HG02678 (cell line): ENCODE measurements at regions not wholly inside any gene's neighbourhood (a gene's known extent, or its start where the extent isn't known, plus 50 kb on each side); places are given as distances from the start of the nearest gene placed in this dataset.

Experiments
- ATAC-seq: cut with Tn5 transposase; IDR thresholded peaks from one replicate; pipeline ENCODE4 v1.9.1; 2021; ENCODE audit warnings: mild to moderate bottlenecking, moderate library complexity; ENCODE audit not compliant: unreplicated experiment

DNA sequence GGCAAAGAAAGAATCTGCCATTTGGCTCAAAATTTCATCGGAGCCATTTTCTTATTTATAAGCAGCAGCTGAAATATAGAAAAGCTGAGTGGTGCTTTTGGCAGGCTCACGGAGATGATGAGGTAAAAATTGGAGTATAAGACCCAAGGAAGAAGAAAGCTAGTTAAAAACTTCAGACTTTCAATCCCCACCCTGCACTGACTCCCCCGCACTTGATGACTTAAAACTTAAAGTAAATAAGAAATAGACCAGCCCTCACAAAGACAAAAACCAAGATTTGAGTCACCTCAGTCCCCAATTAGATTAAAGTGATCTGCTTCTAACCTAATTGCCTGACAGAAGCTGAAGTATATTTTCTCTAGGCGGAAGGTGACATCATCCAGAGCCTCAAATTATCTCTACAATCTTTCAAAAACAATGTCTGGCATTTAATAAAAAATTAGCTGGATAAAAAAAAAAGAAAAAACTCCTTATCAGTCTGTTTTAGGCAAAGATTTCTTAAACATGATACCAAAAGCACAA, 124.0 kb upstream of the PJA2 start:
- no peak for ATAC-seq

DNA sequence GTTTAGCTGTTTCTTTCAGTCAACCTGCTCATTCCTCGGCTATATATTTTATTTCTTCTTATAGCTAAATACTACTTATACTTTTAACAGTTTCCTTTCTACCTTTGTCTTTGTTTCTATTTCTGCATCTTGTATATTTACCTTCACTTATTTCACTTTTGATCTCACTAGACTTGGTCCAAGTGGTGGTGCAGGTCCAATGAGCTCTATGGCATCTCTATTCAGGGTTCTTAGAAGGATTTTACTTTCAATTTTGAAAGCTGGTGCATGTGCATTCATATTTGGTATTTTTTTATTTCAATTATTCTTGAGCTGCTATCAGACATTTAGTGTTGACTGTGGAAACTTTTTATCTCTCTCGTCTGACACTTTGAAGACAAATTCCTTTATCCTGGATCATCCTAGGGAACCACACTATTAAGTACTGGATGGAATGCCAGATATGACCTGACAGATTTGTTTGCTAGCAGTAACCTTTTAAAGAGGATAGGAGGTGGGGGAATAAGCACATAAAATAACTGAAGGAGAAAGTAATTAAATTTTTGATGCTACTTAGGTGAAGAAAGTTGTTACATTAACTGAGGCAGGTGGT, 123.1 kb upstream of the PJA2 start:
- no peak for ATAC-seq

DNA sequence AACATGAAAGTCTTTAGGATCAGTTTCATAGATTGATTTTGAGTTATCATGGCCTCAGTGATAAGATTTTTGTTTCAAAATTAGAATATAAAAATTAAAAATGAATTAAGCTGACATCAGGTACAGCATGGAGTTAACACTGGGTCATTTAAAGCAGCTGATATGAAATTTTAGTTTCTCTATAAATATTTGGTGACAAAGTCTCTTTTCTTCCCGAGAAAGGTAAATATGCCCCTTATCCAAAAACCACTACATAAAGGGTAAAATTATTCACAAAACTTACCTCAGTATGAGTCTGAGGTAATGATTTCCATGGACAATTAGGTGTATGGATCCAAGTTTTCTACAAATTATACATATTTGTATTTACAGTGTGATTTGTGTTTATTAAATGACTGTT, 121.5 kb upstream of the PJA2 start:
- ATAC-seq = no peak

DNA sequence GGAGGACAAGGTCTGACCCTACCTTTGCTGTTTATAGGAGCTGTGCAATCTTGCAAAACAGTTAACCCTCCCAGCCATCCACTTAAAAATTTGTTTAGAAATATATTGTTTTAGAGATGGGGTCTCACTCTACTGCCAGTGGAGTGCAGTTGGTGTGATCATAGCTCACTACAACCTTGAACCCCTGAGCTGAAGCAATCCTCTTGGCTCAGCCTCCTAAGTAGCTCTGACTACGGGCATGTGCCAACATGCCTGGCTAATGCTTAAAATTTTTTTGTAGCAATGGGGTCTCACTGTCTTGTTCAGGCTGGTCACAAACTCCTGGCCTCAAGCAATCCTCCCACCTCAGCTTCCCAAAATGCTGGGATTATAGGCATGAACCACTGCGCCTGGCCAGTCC, 120.2 kb upstream of the PJA2 start:
- no peak for ATAC-seq

DNA sequence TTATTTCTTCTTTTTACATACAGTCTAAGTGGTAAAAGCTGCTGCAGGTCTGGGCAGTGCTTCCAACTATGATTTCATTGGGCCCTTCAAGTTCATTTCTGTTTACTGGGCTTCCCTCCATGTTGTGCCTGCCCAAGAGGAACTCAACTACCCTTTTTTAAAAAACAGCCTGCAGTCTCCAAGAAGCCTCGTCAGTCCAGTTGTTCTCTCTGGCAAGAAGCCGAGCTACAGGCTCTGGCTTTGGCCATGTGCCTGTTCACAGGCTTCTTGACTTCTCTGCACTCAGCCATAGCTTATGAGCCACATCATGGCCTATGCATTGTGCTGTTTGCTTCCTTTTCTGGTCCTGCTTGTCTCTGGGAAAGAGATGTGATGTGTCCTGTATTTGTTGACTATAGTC, 119.7 kb upstream of the PJA2 start:
- no peak for ATAC-seq

DNA sequence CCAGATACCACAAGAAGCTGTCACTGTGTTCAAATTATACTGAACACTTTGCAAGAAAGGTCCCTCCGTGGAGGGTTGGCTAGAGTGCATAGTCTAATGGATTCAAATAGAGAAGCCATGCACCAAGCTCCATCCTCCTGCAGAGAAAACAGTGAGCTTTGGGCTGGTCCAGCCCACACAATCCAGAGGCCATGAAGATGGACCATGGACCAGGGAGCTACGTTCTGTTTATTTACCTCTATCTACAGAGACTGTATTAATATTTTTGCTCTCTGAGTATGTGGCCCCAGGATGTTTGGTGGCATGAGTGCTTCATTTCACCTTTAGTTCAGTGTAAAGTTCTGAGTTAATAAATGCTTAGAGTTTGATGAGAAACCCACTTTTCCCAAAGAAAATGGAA, 114.8 kb upstream of the PJA2 start:
- no peak for ATAC-seq

DNA sequence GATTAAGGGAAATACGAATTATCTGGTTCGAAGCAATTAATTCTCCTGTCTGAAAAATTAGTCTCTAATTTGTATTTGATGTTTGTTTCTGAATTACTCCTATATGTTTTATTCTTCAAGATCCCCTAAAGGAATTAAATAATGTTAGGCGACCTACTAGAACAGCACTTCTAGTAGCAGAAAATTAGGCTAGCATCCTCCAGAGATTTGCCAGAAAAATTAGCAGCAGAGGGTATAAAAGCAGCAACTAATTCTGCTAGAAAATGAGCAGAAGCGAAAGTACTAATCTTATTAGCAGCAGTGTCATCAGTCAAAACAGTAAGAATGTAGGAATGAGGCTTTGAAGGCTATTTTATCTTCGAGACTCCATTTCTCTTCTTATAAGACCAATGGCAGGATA, 114.3 kb upstream of the PJA2 start:
- ATAC-seq = no peak

DNA sequence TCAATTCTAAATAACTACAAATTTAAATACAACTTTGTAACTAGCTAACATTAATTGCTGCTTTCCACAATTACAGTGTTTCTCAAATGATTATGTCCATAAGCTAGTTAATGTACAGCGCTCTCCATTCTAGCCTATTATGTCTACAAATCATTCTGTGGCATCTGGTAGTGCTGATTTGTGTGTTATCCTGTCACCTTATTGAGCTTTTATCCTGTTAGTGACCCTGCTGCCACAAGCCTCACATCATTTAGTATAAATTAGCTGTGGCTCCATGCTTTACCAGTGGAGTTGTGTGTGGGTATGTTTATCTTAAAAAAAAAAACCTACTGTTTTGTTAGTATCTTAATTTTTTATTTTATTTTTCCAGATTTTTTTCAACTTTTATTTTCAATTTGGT, 112.6 kb upstream of the PJA2 start:
- ATAC-seq = no peak

DNA sequence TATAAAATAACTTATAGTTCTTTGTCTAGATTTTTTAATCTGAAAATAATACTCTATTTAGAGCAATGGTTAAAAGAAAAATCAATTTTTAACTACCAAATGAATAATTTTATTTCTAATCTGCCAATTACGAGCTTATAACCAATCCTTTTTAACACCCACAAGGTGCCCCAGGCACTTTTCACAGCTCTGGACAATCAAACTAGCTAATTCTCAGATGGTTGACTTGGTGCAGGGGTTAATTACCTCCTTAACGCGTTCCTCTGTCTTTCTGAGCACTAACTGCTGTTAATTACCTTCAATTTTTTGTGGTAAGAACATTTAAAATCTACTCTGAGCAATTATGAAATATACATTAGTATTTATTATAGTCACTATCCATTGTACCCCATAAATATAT, 109.6 kb upstream of the PJA2 start:
- no peak for ATAC-seq

DNA sequence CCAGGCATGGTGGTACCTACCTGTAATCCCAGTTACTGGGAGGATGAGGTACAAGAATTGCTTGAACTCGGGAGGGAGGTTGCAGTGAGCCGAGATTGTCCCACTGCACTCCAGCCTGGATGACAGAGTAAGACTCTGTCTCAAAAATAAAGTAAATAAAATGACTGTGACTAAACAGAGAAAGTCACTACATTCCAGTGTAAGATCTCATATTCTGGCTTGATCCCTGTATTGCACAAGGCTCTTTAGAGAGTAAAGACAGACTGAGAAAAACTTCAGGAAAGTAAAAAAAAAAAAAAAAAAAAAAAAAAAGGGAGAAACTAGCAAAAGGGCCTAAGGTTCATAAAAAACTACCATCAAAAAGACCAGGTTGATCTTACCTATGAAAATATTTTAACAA, 106.6 kb upstream of the PJA2 start:
- no peak for ATAC-seq

DNA sequence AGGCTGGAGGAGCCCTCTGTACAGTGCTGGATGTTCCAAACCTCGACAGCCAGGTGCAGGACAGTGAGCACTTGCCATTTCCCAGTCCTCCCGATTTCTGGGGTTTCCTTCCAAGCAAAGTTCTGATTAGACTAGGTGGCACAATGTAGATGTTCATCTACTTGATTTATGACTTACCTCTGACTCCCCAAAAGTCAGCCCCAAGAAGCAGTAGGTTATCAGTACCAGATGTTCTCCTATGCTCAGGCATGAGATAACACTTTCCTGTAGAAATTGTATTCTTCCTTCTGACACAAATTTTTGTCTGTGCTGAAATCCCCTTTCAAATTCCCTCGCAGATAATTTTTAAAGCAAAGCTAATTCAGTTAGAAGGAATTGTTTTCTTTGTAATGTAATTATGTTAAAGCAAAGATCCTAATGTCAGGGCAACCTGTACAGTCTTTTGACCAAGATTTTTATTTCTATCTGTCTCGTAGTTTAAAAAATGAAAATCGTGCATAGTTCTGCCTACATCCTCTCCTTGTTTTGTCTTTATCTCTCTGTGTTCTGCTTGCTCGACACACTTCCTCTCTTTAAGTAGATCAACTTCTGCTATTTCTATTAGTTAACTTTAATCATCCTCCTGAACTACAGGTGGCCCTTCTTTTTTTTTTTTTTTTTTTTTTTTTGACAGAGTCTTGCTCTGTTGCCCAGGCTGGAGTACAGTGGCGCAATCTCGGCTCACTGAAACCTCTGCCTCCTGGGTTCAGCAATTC, 102.4 kb upstream of the PJA2 start:
- no peak for ATAC-seq

DNA sequence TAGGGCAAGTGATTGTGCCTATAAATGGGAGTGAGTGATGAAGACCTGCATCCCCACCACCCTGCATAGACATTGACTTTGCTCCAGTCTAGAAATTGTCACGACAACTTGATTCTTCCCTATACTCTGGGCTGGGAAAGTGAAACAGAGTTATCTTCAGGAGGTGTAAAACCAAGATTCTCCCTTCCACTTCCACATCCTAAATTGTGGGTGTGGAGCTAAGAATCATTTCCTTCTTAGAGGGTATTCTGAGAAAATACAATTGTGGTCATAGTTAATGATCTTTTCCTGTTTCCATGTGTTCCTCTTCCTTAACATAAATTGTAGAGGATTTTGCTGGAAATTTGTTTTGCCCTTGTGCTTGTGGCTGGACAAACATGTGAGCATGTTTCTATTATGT, 96.8 kb upstream of the PJA2 start:
- no peak for ATAC-seq

DNA sequence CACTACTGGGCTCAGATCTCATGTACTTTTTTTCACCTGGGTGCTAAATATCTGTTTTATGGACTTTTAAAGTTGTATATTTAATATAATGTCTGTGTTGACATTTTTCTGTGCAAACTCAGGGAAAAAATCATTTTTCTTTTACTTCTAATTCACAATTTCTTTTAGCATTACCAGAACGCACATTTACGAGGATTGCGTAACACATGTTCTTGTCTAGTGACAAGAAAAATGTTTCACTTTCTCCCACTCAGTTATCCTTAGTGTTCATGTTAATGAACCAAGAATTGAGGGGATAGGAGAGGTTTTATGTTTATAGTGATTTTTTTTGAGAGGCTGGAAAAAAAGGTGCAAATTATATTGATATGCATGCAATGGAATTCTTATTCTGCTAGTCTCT, 86.3 kb upstream of the PJA2 start:
- no peak for ATAC-seq

DNA sequence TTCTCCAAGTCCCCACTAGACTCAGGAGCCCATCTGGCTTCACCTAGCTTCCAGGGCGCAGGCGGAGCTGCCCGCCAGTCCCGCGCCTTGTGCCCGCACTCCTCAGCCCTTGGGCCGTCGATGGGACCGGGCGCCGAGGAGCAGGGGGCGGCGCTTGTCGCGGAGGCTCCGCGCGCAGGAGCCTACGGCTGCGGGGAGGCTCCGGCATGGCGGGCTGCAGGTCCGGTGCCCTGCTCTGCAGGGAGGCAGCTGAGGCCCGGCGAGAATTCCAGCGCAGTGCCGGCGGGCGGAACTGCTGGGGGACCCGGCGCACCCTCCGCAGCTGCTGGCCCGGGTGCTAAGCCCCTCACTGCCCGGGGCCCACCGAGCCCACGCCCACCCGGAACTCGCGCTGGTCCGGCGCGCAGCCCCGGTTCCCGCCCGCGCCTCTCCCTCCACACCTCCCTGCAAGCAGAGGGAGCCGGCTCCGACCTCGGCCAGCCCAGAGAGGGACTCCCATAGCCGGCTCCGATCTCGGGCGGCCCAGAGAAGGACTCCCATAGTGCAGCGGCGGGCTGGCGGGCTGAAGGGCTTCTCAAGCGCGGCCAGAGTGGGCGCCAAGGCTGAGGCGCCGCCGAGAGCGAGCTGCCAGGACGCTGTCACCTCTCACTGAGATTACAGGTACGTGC, 78.1 kb upstream of the PJA2 start:
- no peak for ATAC-seq

DNA sequence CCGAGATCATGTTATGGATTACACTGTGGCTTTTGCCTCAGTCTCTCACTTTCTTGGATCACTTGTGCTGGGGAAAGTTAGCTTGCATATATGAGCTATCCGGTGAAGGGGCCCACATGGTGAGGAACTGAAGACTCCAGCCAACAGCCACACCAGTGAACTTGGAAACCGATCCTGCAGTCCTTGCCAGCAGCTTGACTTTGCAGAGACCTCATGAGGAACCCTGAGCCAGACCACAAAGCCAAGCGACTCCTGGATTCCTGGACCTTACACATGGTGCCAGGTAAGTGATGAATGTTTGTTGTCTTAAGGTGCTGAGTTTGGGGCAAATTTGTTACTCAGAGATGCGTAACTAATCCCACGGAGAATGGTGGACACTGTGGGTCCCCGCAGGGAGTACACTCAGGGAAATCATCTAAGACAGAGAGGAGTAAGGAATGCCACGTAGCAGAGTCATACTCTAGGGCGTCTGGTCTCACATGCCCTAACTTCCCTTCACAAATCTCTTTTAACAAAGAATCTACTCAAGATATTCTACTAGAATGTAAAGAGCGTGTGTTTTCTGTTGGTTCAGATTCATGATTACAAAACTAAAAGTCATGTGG, 76.5 kb upstream of the PJA2 start:
- no peak for ATAC-seq

DNA sequence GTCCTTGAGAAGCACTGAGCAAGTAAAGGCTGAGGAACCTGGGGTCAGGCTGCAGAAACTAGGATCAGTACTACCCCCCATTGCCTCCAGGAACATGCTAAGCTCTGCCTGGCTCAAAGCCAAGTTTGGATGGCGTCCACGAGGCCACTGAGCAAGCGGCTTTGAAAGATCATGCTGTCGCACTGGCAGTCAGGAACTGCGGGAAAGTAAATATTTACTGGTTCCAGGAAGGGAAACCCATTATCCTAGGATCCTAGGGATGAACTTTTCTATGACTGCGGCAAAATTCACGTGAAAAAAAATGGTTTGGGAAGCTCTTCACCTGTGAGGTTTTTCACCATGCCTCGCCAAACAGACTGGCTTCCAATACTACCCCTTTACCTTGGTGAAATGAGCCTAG, 75.3 kb upstream of the PJA2 start:
- no peak for ATAC-seq

DNA sequence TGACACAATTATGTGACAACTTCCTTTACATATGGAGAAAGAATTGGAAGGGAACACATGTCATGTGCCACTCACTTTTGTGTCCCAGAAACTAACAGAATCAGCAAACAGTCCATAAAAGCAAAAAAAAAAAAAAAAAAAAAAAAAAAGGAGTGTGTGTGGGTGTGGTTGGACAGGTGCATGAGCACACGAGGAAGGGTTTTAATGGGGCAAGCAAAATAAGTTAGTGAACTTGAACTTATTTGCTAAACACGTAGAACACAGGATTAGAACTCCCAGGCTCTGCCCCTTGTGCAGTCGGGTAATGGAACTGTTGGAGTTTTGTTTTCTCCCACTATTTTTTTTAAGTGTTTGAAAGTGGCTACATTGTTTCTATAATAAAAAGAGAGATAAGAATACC, 74.8 kb upstream of the PJA2 start:
- ATAC-seq = no peak

DNA sequence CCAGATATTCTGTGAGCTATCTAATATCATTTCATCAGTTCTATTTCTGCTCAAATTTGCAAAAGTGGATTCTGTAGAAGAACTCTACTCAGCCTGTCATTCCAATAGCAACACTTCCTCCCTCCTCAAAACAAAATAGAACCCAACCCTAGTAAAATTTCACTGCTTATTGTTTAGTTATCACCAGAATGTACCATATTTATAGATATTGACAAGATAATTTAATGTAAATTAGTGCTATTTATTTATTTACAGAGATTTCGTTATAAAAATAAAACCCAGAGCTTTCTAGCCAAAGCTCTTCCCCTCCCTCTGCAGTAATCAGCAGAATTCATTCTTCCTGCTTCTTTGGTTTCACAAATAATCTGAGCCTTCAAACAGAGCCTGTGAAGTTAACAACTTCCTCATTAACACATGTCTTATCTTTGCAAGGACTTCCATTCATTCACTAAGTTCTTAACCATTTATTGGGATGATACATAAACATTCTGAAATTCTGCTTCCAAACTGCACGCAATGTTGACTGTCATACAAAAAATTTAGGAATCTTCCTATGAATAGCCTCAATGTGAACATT, 73.7 kb upstream of the PJA2 start:
- ATAC-seq = no peak

DNA sequence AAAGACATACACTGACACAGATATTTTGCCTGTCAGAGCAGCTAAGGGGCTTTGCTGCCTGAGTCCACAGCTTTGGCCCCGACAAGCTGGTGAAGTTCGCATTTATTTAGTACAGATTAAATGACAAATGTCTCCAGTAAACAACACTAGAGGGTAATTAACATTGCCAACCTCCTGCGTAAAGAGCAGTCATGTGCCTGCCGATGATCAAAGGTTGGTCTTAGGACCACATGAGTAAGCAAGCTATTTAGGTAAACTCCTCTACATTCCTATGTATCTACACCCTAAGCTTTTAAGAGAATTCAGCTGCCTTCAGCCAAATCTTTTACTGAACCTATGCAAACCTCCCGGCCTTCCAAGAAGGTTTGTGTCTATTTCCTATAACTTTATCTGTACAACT, 73.0 kb upstream of the PJA2 start:
- ATAC-seq = no peak

DNA sequence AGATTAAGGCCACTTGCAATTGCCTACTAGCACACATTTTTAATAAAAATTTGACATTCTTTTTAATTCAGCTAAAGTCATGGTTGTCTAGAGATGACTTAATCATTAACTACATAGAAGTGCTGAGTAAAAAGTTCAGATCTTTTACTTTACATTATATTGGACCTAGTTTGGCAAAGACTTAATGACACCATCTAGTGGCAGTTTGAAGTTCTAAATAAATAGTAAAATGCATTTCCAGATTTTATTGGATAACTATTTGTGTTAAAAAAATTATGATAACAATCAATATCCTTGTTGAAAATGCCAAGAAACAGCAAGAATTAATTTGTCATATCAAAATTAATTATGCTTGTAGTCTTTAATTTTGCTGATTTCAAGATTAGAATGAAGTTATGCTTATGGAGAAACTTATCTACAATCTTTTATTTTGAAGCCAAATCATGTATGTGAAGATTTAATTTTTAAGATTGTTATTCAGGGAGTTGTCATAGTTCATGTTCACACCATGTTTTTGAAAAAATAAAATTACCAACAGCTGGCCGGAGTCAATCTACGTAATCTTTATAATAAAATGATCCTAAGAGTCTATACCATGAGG, 69.6 kb upstream of the PJA2 start:
- ATAC-seq = no peak

DNA sequence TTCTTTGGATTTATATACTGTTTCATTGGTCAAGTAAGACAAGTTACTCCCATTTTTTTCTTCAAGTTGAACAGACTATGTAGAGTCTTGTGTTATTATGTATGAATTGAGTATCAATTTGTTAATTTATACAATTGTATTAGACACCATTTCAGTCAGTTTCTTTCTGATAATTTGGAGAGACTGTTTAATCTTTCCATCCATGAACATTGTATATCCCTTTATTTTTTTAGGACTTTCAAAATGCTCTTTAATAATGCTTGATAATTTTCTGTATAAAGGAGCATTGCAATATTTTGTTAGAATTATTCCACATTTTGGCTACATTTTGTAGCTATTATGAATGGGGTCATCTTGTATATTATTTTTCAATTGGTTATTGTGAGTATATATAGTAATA, 69.1 kb upstream of the PJA2 start:
- no peak for ATAC-seq
